ENCODE measurements at regions not wholly inside any gene's neighbourhood (a gene's known extent, or its start where the extent isn't known, plus 50 kb on each side); places are given as distances from the start of the nearest gene placed in this dataset.
A peak's percentile ranks its signal among the peaks of the same experiment; 100 is the strongest.

DNA sequence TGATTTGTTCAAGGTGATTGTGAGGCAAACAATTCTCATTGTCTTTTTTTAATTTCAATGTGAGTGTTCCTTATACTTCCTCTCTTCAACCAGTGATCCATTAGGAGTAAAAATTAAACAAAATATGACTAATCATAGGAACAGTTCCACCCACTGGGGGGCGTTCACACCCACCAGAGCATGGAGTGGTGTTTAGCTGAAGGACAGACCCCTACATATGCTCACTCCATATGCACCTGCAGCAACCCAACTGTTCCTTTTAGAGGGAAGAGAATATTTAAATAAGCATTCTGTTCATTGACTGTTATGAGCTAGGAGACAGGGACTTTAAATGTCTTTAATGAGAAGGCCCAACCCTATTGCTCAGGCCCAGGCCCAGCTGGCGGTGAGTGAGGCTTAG lies 78.7 kb upstream of the DRD2 start:
- DNase-seq (ENCODE audit: low read depth, low spot score): no peak
- intact Hi-C loops (cut with micrococcal nuclease; ENCODE audit: unreplicated experiment) (no loop called here), in situ Hi-C loops (cut with HindIII; ENCODE audit: low pct_unique_long_range_greater_than_20kb, low sequenced_read_pairs) (no loop called here)
- peaks cover 12% of the 10 kb centered on the region for H3K4me1 ChIP-seq (ENCODE audit: control insufficient read depth, insufficient read depth, low read length)
- TF ChIP-seq SIN3A (IDR thresholded peaks at IDR 0.05; ENCODE audit: borderline replicate concordance, insufficient read depth, low read depth, low read length): no peak
- TF ChIP-seq, protein P1, sequence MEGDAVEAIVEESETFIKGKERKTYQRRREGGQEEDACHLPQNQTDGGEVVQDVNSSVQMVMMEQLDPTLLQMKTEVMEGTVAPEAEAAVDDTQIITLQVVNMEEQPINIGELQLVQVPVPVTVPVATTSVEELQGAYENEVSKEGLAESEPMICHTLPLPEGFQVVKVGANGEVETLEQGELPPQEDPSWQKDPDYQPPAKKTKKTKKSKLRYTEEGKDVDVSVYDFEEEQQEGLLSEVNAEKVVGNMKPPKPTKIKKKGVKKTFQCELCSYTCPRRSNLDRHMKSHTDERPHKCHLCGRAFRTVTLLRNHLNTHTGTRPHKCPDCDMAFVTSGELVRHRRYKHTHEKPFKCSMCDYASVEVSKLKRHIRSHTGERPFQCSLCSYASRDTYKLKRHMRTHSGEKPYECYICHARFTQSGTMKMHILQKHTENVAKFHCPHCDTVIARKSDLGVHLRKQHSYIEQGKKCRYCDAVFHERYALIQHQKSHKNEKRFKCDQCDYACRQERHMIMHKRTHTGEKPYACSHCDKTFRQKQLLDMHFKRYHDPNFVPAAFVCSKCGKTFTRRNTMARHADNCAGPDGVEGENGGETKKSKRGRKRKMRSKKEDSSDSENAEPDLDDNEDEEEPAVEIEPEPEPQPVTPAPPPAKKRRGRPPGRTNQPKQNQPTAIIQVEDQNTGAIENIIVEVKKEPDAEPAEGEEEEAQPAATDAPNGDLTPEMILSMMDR (IDR thresholded peaks at IDR 0.05): peak; percentile 33
- ChIA-PET CTCF (no interaction called here), POLR2A (no interaction called here)
- no peaks in the 10 kb centered on the region for H3K27me3 ChIP-seq (ENCODE audit: control insufficient read depth, insufficient read depth, low read length)
- H3K36me3 ChIP-seq (ENCODE audit: control insufficient read depth, insufficient read depth, low read length): no peaks in the 10 kb centered on the region
- H3K9me3 ChIP-seq (ENCODE audit: control insufficient read depth, insufficient read depth, low read depth, low read length): no peaks in the 10 kb centered on the region
- peak overlapping the region; percentile 61 for H3K27ac ChIP-seq (ENCODE audit: low read length)
- no peak for ATAC-seq
- H3K4me3 ChIP-seq (ENCODE audit: low read depth in 2 of 2, low read length in 2 of 2): no peak overlapping the region
- no TSS peak for BruUV-seq (replicated peaks)

DNA sequence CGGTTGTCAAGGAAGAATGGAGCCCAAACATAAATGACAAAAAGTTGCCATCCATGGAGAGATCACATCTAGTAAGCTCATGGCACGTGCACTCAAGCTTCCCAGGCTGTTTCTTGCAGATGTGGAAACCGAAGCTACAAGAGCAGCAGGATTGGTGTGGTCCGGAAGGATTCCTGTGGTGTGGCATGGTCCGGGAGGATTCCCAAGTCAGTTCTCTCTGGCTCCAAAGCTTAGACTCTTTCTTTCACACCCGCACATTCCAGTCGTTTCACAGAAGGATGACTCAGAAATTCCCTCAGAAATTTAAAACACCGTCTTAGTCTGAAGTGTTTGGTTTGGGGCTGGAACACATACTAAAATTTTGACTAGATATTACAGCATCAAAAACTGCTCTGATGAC lies 78.0 kb upstream of the DRD2 start:
- POLR2A ChIA-PET: no interaction called here
- Histone ChIP-seq H3K9me3 (ENCODE audit: control insufficient read depth, insufficient read depth, low read depth, low read length) (no peaks in the 10 kb centered on the region), H3K36me3 (ENCODE audit: control insufficient read depth, insufficient read depth, low read length) (no peaks in the 10 kb centered on the region), H3K27me3 (ENCODE audit: control insufficient read depth, insufficient read depth, low read length) (no peaks in the 10 kb centered on the region), H3K4me1 (ENCODE audit: control insufficient read depth, insufficient read depth, low read length) (peaks cover 12% of the 10 kb centered on the region), H3K4me3 (ENCODE audit: low read depth in 2 of 2, low read length in 2 of 2) (no peak overlapping the region), H3K27ac (ENCODE audit: low read length) (peak overlapping the region; percentile 61; the same call in 1 of the 2 replicates)
- intact Hi-C loops (cut with micrococcal nuclease; ENCODE audit: unreplicated experiment): no loop called here
- TF ChIP-seq SIN3A (IDR thresholded peaks at IDR 0.05; ENCODE audit: borderline replicate concordance, insufficient read depth, low read depth, low read length) (no peak), POLR2AphosphoS5 (IDR thresholded peaks at IDR 0.05; ENCODE audit: low read depth, low read length) (no peak), TCF7L2 (IDR thresholded peaks at IDR 0.05; ENCODE audit: low read depth, low read length) (no peak)
- TF ChIP-seq, protein P1 (IDR thresholded peaks at IDR 0.05): no peak
- TF ChIP-seq, protein P2, sequence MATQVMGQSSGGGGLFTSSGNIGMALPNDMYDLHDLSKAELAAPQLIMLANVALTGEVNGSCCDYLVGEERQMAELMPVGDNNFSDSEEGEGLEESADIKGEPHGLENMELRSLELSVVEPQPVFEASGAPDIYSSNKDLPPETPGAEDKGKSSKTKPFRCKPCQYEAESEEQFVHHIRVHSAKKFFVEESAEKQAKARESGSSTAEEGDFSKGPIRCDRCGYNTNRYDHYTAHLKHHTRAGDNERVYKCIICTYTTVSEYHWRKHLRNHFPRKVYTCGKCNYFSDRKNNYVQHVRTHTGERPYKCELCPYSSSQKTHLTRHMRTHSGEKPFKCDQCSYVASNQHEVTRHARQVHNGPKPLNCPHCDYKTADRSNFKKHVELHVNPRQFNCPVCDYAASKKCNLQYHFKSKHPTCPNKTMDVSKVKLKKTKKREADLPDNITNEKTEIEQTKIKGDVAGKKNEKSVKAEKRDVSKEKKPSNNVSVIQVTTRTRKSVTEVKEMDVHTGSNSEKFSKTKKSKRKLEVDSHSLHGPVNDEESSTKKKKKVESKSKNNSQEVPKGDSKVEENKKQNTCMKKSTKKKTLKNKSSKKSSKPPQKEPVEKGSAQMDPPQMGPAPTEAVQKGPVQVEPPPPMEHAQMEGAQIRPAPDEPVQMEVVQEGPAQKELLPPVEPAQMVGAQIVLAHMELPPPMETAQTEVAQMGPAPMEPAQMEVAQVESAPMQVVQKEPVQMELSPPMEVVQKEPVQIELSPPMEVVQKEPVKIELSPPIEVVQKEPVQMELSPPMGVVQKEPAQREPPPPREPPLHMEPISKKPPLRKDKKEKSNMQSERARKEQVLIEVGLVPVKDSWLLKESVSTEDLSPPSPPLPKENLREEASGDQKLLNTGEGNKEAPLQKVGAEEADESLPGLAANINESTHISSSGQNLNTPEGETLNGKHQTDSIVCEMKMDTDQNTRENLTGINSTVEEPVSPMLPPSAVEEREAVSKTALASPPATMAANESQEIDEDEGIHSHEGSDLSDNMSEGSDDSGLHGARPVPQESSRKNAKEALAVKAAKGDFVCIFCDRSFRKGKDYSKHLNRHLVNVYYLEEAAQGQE (IDR thresholded peaks at IDR 0.05; ENCODE audit: insufficient read depth in 1 of 2, low read depth in 2 of 2, low read length in 1 of 2): no peak
- CTCF ChIA-PET: no interaction called here
- no TSS peak for BruUV-seq (replicated peaks)
- in situ Hi-C loops (cut with HindIII; ENCODE audit: low pct_unique_long_range_greater_than_20kb, low sequenced_read_pairs): no loop called here
- DNase-seq (ENCODE audit: low read depth, low spot score) (no peak), ATAC-seq (peak; percentile 84)

DNA sequence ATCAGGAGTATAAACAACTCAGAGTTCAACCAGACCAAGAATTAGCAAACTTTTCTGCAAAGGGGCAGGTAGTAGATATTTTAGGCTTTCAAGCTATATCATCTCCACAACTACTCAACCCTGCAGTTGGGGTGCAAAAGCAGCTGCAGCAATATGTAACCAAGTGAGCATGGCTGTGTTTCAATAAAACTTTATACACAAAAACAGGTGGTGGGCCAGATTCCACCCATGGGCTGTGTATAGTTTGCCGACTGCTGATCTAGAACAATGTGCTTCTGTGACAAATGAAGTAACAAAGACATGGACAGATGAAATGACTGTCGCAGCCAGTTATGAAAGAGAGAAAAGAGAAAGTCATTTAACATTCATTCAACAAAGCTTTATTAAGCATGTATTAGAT lies 77.1 kb upstream of the DRD2 start:
- Histone ChIP-seq H3K4me1 (ENCODE audit: control insufficient read depth, insufficient read depth, low read length) (peaks cover 12% of the 10 kb centered on the region), H3K27me3 (ENCODE audit: control insufficient read depth, insufficient read depth, low read length) (no peaks in the 10 kb centered on the region), H3K36me3 (ENCODE audit: control insufficient read depth, insufficient read depth, low read length) (no peaks in the 10 kb centered on the region), H3K27ac (ENCODE audit: low read length) (peak overlapping the region; percentile 58; the same call in 1 of the 2 replicates), H3K4me3 (ENCODE audit: low read depth in 2 of 2, low read length in 2 of 2) (no peak overlapping the region), H3K9me3 (ENCODE audit: control insufficient read depth, insufficient read depth, low read depth, low read length) (no peaks in the 10 kb centered on the region)
- in situ Hi-C loops (cut with HindIII; ENCODE audit: low pct_unique_long_range_greater_than_20kb, low sequenced_read_pairs): no loop called here
- ChIA-PET CTCF (no interaction called here), POLR2A (no interaction called here)
- ATAC-seq: no peak
- intact Hi-C loops (cut with micrococcal nuclease; ENCODE audit: unreplicated experiment): no loop called here
- TF ChIP-seq, protein P2 (IDR thresholded peaks at IDR 0.05; ENCODE audit: insufficient read depth in 1 of 2, low read depth in 2 of 2, low read length in 1 of 2): no peak
- TF ChIP-seq, protein P1 (IDR thresholded peaks at IDR 0.05): no peak
- TF ChIP-seq POLR2AphosphoS5 (IDR thresholded peaks at IDR 0.05; ENCODE audit: low read depth, low read length) (no peak), SIN3A (IDR thresholded peaks at IDR 0.05; ENCODE audit: borderline replicate concordance, insufficient read depth, low read depth, low read length) (no peak), TCF7L2 (IDR thresholded peaks at IDR 0.05; ENCODE audit: low read depth, low read length) (no peak)
- BruUV-seq (replicated peaks): no TSS peak
- no peak for DNase-seq (ENCODE audit: low read depth, low spot score)
